SU-DHL-6 (cell line): ENCODE measurements at regions not wholly inside any gene's neighbourhood (a gene's known extent, or its start where the extent isn't known, plus 50 kb on each side); places are given as distances from the start of the nearest gene placed in this dataset.

ENCODE experiments used
- CTCF ChIP-seq: fragments of 200-600 bp; sonication (generic); IDR thresholded peaks from one replicate; pipeline ENCODE4 v1.5.1; 2017; ENCODE audit warnings: antibody characterized with exemption, mild to moderate bottlenecking, low read length, moderate library complexity; ENCODE audit not compliant: insufficient read depth, poor library complexity, severe bottlenecking
- EZH2phosphoT487 ChIP-seq: fragments of 200-600 bp; sonication (generic), shearing (Covaris generic); conservative IDR thresholded peaks from 2 replicates; pipeline ENCODE4 v1.6.1; 2018; ENCODE audit warnings: mild to moderate bottlenecking, antibody characterized with exemption, low read length, moderate library complexity, mixed read lengths

GRCh38 chr6:8246403-8246802, 144.1 kb upstream of the EEF1E1 start:
- TF ChIP-seq CTCF, result no peak
- TF ChIP-seq EZH2phosphoT487, result no peak
